ENCODE measurements at regions not wholly inside any gene's neighbourhood (a gene's known extent, or its start where the extent isn't known, plus 50 kb on each side); places are given as distances from the start of the nearest gene placed in this dataset.
"Not testable (repeated sequence)": the region's sequence is repeated elsewhere in the genome, so short reads cannot be mapped to it uniquely, and the experiment has no call there.

DNA sequence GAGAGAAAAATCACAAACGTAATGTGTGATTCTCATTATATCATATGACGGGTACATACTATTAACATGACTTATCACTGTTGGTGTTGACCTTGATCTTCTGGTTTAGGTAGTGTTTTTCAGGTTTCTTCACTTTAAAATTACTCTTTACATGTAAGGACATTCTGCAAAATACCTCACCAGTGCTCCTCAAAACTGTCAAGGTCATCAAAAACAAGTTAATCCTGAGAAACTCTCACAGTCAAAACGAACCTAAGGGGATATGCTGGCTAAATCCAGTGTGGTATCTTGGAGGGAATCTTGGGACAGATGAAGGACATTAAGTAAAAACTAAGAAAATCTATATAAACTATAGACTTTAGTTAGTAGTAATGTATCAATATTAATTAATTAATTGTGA lies 499.8 kb downstream of the IRS1 start:
- 47 to 75% (median 49%) methylated on average over 3 of the region's 3 CpGs for WGBS, 4 donors
- H3K4me1 ChIP-seq = peaks cover 0 to under 1% (median 0%) of the 10 kb centered on the region in 12 donors
- H3K9me3 ChIP-seq = no peaks in the 10 kb centered on the region
- H3K36me3 ChIP-seq = no peaks in the 10 kb centered on the region
- no peak overlapping the region for H3K4me3 ChIP-seq
- H3K27me3 ChIP-seq = no peaks in the 10 kb centered on the region
- DNase-seq (no peak), ATAC-seq (no peak)
- intact Hi-C loops (cut with DNase I) = no loop called here
- H3K27ac ChIP-seq = no peak overlapping the region
- TF ChIP-seq, protein P1, sequence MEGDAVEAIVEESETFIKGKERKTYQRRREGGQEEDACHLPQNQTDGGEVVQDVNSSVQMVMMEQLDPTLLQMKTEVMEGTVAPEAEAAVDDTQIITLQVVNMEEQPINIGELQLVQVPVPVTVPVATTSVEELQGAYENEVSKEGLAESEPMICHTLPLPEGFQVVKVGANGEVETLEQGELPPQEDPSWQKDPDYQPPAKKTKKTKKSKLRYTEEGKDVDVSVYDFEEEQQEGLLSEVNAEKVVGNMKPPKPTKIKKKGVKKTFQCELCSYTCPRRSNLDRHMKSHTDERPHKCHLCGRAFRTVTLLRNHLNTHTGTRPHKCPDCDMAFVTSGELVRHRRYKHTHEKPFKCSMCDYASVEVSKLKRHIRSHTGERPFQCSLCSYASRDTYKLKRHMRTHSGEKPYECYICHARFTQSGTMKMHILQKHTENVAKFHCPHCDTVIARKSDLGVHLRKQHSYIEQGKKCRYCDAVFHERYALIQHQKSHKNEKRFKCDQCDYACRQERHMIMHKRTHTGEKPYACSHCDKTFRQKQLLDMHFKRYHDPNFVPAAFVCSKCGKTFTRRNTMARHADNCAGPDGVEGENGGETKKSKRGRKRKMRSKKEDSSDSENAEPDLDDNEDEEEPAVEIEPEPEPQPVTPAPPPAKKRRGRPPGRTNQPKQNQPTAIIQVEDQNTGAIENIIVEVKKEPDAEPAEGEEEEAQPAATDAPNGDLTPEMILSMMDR (IDR thresholded peaks at IDR 0.05) = no peak

DNA sequence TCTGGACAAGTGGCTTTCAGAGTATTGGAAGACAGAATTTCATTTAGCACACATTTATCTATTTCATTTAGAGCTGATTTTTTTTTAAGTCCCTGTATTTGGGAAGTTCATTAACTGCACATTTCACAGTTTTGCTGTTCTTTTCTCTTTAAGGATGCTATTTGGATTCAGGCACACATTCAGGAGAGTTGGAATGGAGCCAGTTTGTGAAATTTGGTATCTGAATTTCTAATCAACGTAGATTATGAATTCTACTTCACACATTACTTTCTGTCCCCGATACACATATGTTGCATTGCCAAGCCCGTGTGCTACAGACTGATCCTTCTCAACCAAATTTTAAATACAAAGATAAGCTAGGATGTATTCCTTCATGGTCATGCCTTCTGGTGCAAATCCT lies 503.9 kb downstream of the IRS1 start:
- H3K27me3 ChIP-seq = no peaks in the 10 kb centered on the region
- no peak for ATAC-seq

DNA sequence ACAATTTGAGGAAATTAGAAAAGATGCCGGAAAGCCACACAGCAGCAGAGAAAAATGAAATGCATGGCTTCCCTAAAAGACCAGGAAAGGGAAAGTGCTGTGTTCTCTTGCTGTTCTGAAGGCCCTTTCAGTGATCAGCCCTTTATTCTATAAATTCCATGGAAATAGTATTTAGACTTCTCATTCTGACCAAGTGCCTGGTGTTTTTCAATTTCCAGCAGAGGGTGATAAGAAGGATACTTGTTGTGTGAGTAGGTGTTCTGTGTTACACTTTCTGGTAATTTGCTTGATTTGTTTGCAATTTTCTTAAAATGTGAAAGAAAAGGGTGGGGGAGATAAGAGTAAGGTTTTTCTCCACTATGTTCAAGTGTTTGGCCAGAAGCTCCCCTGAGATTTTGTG lies 504.5 kb downstream of the IRS1 start:
- Histone ChIP-seq H3K27ac (peak overlapping the region in 1 of 12 donors; percentile 14), H3K27me3 (no peaks in the 10 kb centered on the region), H3K4me1 (peaks cover 0 to 3% (median 0%) of the 10 kb centered on the region in 12 donors), H3K4me3 (no peak overlapping the region), H3K36me3 (no peaks in the 10 kb centered on the region), H3K9me3 (peaks cover 0 to 25% (median 9%) of the 10 kb centered on the region in 12 donors)
- WGBS, 4 donors = 0 to 40% (median 2%) methylated on average over 1 of the region's 1 CpG
- intact Hi-C loops (cut with DNase I) = no loop called here
- ATAC-seq (no peak), DNase-seq (no peak)
- TF ChIP-seq POLR2A (IDR thresholded peaks at IDR 0.05) = no peak
- TF ChIP-seq, protein P1 (IDR thresholded peaks at IDR 0.05) = no peak

More for the DNA sequence above, 503.9 kb downstream of the IRS1 start:
- TF ChIP-seq POLR2A (IDR thresholded peaks at IDR 0.05) = no peak
- TF ChIP-seq, protein P1 (IDR thresholded peaks at IDR 0.05) = no peak
- WGBS, 4 donors = 65 to 74% (median 69%) methylated on average over 3 of the region's 3 CpGs
- no peak for DNase-seq
- intact Hi-C loops (cut with DNase I) = no loop called here
- no peak overlapping the region for H3K4me3 ChIP-seq
- peaks cover 0 to 3% (median 0%) of the 10 kb centered on the region in 12 donors for H3K4me1 ChIP-seq
- peak overlapping the region in 1 of 12 donors; percentile 14 for H3K27ac ChIP-seq
- H3K9me3 ChIP-seq = peaks cover 0 to 20% (median 8%) of the 10 kb centered on the region in 12 donors
- no peaks in the 10 kb centered on the region for H3K36me3 ChIP-seq

DNA sequence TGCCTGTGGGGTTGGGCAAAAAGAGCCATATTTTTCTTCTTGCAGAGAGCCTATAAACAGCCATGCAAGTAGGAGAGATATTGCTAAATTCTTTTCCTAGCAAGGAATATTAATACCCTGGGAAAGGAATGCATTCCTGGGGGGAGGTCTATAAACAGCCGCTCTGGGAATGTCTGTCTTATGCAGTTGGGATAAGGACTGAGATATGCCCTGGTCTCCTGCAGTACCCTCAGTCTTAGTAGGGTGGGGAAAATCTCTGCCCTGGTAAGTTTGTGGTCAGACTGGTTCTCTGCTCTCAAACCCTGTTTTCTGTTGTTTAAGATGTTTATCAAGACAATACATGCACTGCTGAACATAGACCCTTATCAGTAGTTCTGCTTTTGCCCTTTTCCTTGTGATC lies 508.3 kb downstream of the IRS1 start:
- intact Hi-C loops (cut with DNase I); H3K4me1 ChIP-seq; H3K27ac ChIP-seq; ATAC-seq; DNase-seq; H3K4me3 ChIP-seq; H3K27me3 ChIP-seq; H3K36me3 ChIP-seq: not testable (repeated sequence)
- peaks cover 0 to 27% (median 9%) of the 10 kb centered on the region in 12 donors for H3K9me3 ChIP-seq
- WGBS, 4 donors = 84 to 92% (median 91%) methylated on average over 1 of the region's 1 CpG

DNA sequence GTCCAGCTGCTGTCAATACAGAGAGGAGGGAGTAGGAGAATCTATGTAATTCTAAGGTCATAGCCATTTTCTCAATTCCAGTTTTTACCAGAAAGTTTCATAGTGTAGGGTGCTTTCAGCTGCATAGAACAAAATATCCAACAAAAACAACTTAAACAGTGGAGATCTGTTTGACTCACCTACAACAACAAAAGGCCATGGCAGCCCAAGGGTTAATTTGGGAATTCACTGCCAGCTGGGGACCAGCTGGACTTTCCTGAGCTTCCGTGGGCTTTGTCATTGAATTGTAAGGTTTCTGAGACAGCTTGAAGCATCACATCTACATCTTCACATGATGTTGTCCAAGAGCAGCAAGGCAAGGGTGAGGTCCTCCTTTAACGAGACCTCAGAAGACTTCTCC lies 512.7 kb downstream of the IRS1 start:
- Histone ChIP-seq H3K27me3 (peaks cover 0 to 5% (median 0%) of the 10 kb centered on the region in 9 donors), H3K27ac (no peak overlapping the region), H3K36me3 (no peaks in the 10 kb centered on the region), H3K4me1 (no peaks in the 10 kb centered on the region), H3K9me3 (peaks cover 0 to 21% (median 9%) of the 10 kb centered on the region in 12 donors), H3K4me3 (no peak overlapping the region)
- ATAC-seq (no peak), DNase-seq (no peak)
- intact Hi-C loops (cut with DNase I) = no loop called here
- WGBS, 4 donors = 57 to 69% (median 59%) methylated on average over 2 of the region's 2 CpGs
- TF ChIP-seq POLR2A (IDR thresholded peaks at IDR 0.05) = no peak
- TF ChIP-seq, protein P1 (IDR thresholded peaks at IDR 0.05) = no peak

Data from heart left ventricle (tissue), 16 donors.